GM19438 (cell line): ENCODE measurements at regions not wholly inside any gene's neighbourhood (a gene's known extent, or its start where the extent isn't known, plus 50 kb on each side); places are given as distances from the start of the nearest gene placed in this dataset.

Source experiments
- ATAC-seq: cut with Tn5 transposase; IDR thresholded peaks from one replicate; pipeline ENCODE4 v1.9.1; 2021; ENCODE audit warnings: low read depth; ENCODE audit not compliant: unreplicated experiment

GRCh38 chr15:70477750-70478250, 285.6 kb downstream of the UACA start:
- no peak for ATAC-seq

- ATAC-seq: no peak
These were observed 286.9 kb downstream of the UACA start for GRCh38 chr15:70476441-70476840.

- ATAC-seq: no peak
These were observed 287.4 kb downstream of the UACA start for GRCh38 chr15:70475921-70476320.

- ATAC-seq: no peak
These were observed 288.0 kb downstream of the UACA start for GRCh38 chr15:70475407-70475781.

GRCh38 chr15:70474471-70475406, 288.6 kb downstream of the UACA start:
- no peak for ATAC-seq

- ATAC-seq: no peak
These were observed 289.6 kb downstream of the UACA start for GRCh38 chr15:70473581-70474370.

- ATAC-seq: no peak
These were observed 291.8 kb downstream of the UACA start for GRCh38 chr15:70471517-70471916.

GRCh38 chr15:70470556-70471191, 292.7 kb downstream of the UACA start:
- ATAC-seq: no peak

GRCh38 chr15:70469651-70470555, 293.5 kb downstream of the UACA start:
- no peak for ATAC-seq

GRCh38 chr15:70469182-70469581, 294.2 kb downstream of the UACA start:
- no peak for ATAC-seq

GRCh38 chr15:70466895-70467529, 296.3 kb downstream of the UACA start:
- ATAC-seq: no peak

GRCh38 chr15:70466305-70466704, 297.1 kb downstream of the UACA start:
- no peak for ATAC-seq

GRCh38 chr15:70465812-70466211, 297.5 kb downstream of the UACA start:
- ATAC-seq: no peak

GRCh38 chr15:70463453-70463834, 299.9 kb downstream of the UACA start:
- ATAC-seq: no peak

- ATAC-seq: no peak
These were observed 301.4 kb downstream of the UACA start for GRCh38 chr15:70461992-70462391.

GRCh38 chr15:70461017-70461416, 302.3 kb downstream of the UACA start:
- ATAC-seq: no peak

GRCh38 chr15:70459312-70459711, 304.0 kb downstream of the UACA start:
- ATAC-seq: no peak

- no peak for ATAC-seq
These were observed 309.6 kb downstream of the UACA start for GRCh38 chr15:70453766-70454165.

GRCh38 chr15:70453238-70453637, 310.1 kb downstream of the UACA start:
- ATAC-seq: no peak
